Epithelial cell of prostate (primary cell): ENCODE measurements at regions not wholly inside any gene's neighbourhood (a gene's known extent, or its start where the extent isn't known, plus 50 kb on each side); places are given as distances from the start of the nearest gene placed in this dataset.
"Not testable (repeated sequence)": the region's sequence is repeated elsewhere in the genome, so short reads cannot be mapped to it uniquely, and the experiment has no call there.

Experiments used
- DNase-seq: peaks from one replicate; pipeline ENCODE4 v3.0.0-alpha.2; 2011; ENCODE audit warnings: low read depth, low spot score
- H3K27ac ChIP-seq: fragments of 450-650 bp; 2 replicates; pipeline ENCODE4 v1.5.1; 2017; ENCODE audit warnings: mild to moderate bottlenecking

DNA sequence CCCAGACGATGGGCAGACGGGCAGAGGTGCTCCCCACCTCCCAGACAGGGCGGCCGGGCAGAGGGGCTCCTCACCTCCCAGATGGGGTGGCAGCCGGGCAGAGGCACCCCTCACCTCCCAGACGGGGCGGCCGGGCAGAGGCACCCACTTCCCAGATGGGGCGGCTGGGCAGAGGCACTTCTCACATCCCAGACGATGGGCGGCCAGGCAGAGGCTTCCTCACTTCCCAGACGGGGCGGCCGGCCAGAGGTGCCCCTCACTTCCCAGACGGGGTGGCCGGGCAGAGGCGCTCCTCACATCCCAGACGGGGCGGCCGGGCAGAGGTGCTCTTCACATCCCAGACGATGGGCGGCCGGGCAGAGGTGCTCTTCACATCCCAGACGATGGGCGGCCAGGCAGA, 96.6 kb downstream of the ABCC12 start:
- not testable (repeated sequence) for DNase-seq, H3K27ac ChIP-seq

DNA sequence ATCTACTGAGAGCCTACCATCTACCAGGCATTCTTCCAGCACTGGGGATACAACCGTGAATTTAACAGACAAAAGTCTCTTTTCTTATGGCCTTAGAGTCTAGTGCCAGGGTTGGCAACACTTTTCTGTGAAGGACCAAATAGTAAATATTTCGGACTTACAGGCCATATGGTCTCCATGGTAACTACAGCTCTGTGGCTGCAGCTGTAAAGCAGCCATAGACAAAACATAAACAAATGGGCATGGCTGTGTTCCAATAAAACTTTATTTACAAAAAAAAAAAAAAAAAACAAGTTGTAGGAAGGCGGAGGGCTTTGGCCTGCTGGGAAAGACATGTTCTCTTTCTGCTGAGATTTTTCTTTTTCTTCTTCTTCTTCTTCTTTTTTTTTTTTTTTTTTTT, 98.7 kb downstream of the ABCC12 start:
- no peak overlapping the region for H3K27ac ChIP-seq
- DNase-seq, result no peak

DNA sequence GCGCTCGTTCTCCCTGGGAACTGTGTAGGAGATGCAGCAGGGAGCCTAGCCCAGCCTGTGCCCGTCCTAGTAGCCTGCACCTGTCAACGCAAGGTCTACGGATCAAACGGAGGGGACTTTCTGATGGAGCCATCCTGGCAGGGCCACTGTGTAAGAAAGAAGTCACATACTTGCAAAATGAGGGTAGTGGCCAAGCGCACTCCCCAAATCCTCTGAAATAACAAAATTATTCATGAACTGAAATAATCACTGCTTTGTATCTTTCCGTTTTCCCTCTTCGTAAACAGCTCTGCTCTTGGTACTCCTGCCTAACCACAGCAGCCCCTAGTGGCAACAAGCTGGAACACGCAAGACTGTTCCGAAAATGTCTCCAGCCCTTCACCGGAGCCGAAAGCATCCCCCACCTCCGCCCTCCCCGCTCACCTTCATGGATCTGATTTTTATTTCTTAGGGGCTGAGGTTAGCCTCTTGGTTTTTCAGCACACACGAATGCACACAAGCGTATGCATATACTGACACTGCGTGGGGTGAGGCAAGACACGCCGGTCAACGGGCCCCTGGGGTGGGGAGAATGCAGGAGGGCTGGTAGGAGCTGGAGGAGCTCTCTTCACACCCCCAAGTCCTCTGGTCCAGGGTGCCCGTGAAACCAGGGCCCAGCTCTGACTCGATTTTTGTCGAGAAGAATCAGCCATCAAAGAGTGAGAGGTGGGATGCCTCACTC, 100.8 kb downstream of the ABCC12 start:
- DNase-seq, result no peak

DNA sequence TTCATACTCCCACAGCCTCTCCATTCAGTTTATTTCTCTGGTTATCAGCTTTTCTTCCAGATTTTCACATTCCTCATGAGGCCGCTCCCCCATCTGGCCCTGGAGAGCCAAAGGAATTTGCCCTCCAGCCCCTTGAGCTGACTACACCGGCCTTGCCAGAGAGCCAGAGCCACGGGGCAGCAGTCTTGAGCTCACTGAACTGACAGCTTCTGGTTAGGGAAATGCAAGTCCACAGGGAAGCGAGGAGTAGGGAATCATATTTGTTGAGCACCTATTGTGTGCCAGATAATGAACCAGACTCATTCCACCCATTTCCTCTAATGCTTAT, 102.4 kb downstream of the ABCC12 start:
- DNase-seq, result no peak
- H3K27ac ChIP-seq, result no peak overlapping the region

More for the DNA sequence above, 100.8 kb downstream of the ABCC12 start:
- no peak overlapping the region for H3K27ac ChIP-seq

DNA sequence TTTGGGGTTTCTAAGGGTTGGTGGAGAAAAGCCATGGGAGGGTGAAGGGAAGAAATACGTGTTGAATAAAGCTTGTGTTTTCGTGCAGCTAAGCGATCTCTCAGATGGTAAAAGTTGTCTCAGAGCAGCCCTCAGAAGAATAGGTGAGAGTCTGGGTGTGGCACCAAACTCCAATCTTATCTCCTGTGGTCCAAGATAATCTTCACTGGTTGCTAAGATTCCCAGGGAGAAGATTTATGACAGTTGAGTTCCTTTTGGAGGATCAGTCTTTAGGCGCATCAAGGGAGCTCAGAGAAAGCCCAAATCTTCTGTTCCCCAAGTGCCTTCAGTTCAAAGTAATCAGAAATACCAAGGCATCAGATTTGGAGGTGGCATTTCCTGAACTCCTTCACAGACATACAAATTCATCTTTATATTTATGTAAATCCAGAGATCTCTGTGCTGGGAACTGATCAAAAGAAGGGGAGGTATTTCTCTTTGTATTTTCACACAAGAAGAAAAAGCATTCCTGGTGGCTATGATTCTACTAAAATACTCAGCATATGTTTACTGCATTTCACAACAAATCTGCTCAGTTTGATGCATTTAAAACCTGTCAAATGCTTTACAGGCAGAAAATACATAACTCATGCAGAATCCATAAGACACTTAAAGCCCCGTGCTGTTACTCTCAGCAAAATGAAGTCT, 102.9 kb downstream of the ABCC12 start:
- H3K27ac ChIP-seq, result no peak overlapping the region
- no peak for DNase-seq

DNA sequence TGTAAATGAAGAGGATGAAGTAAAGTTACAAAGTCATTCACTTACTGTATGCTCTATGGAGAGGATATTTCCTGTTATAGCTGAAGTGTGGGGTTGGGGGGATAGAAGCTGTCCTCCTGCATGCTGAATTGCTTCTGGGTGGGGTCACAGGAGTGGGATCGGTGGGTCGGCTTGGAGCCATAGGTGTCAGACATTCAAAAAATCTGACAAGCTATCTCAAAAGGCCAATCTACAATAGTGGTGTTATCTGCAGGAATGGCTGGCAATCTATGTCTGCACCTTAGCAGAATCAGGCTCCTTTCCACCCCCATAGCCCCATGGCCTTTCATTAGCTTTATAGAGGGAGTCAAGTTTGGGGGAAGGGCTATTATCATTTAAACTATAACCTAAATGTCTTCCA, 104.9 kb downstream of the ABCC12 start:
- H3K27ac ChIP-seq, result no peak overlapping the region
- no peak for DNase-seq

DNA sequence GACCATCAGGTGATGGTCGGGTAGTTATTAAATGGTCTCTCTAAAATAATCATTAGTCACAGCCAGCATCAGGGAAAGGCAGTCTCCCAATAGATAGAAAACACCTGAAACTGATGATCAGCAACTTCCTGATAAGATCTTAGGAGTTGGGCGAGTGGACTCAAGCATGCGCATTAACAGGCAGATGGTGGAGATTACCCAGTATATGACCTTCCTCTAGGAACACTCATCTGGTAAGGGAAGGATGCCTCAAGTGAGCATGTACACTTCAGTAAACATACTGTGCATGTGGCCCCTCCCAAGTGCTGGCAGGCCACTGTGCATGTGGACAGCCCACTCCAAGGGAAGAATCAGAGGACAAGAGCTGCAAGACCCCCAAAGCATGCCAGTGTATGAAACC, 105.9 kb downstream of the ABCC12 start:
- no peak for DNase-seq
- no peak overlapping the region for H3K27ac ChIP-seq

DNA sequence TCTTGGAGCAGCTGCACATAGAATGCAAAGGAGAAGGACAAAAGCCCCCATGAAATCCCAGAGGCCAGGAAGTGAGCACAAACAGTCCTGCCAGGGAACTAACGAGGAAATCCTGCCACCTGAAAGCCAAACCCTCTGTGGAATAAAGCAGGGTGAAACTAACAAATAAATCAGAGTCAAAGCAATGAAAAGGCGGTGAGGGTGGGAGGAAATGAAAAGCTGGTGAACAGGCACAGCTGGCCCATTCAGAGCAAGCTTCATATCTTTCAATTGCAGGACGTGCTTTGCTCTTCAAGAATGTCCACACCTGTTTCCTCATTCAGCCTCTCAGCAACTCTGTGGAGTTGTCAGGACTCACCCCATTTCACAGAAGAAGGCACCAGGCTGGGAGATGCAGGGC, 108.1 kb downstream of the ABCC12 start:
- H3K27ac ChIP-seq, result no peak overlapping the region
- no peak for DNase-seq

DNA sequence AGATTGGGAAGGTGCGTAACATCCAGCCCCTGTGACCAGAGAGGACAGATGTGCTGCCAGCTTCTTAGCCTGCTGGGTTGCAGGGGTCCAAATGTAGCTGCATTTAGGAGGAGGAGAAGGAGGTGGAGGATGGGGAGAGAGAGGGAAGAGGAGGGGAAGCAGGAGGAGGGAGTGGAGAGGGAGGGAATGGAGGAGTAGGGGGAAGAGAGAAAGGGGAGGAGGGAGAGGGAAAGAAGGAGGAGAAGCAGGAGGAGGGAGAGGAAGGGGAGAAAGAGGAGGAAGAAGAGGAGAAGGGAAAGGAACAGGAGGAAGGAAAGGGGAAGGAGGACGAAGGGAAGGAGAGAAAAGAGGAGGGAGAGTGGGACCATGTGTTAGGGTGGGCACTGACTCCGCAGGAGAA, 108.6 kb downstream of the ABCC12 start:
- no peak overlapping the region for H3K27ac ChIP-seq

DNA sequence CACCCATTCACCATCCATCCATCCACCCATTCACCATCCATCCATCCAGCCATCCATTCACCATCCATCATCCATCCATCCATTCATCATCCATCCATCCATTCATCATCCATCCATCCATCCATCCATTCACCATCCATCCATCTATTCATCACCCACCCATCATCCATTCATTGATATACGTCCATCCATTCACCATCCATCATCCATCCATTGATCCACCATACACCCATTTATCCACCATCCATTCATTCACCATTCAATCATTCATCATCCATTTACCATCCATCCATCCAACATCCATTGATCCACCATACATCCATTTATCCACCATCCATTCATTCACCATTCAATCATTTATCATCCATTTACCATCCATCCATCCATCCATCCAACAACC, 111.7 kb downstream of the ABCC12 start:
- no peak overlapping the region for H3K27ac ChIP-seq
- no peak for DNase-seq

More for the DNA sequence above, 108.6 kb downstream of the ABCC12 start:
- DNase-seq, result no peak

DNA sequence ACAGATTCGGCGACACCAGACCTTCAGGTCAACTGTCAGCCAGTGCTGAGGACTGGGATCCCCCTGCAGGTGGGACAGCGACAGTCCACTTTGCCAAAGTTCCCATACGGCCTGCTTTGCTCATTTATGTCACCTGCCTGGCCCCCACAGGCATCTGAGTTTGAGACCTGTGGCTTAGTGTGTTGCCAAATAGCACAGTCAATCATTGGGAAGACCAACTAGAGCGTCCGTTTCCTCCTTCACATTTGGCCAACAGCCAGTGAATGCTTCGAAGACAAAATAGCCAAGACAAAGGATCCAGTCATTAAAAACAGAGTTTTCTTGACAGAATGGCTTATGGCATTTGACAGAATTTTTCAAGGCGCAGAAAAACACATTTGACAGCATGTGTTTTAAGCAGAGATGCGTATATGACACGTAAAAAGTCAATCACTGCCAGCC, 113.8 kb downstream of the ABCC12 start:
- DNase-seq, result no peak

DNA sequence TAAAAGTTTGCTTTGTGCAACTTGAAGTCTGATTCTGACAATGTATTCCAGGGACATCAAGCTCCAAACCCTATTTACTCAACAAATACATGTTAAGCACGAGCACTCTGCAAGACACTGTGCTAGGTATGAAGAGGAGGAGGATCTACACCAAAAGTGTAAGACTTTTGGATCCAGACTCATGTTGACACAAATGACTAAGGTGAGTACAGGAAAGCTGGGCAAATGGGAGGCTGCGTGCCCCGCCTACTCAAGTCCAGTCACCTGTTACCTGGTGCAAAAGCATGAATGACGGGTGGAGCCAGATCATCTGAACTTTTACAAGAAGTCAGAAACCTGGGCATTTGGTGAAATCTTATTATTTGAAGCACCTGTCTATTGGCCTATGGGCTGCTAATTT, 120.7 kb downstream of the ABCC12 start:
- no peak overlapping the region for H3K27ac ChIP-seq
- DNase-seq, result peak; percentile 48

More for the DNA sequence above, 113.8 kb downstream of the ABCC12 start:
- H3K27ac ChIP-seq, result no peak overlapping the region

DNA sequence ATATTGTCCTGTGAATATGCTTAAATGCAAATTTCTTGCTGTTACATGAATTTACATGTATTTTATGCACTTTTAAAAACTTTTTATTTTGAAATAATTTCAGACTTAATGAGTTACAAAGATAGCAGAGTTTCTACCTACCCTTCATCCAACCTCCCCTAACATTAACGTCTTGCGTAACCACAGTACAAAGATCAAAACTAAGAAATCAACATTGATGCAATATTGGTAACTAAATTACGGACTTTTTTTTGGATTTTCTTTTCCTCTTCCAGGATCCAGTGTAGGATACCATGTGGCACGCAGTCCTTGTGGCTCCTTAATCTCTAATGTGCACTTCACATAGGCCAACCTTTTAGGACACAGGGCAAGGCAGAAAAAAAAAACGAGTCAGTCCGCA, 124.9 kb downstream of the ABCC12 start:
- no peak for DNase-seq
- H3K27ac ChIP-seq, result no peak overlapping the region

DNA sequence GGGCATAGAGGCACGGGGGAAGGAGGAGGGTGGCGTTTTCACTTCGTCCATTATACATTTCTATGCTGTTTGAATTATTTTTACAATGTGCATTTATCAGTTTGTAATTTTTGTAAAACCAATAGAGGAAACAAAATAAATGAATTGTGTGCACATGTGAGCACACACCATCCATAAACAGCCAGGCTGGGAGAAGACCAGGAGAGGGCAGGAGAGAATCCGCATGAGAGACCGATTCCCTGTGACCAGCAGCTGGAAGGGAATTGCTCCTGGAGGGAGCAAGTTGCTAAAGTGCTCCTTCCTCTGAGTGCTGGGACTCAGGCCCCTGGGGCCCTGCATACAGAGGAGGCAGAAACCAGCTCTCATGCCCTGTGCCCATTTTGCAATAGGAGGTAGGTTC, 126.0 kb downstream of the ABCC12 start:
- DNase-seq, result no peak
- H3K27ac ChIP-seq, result no peak overlapping the region

DNA sequence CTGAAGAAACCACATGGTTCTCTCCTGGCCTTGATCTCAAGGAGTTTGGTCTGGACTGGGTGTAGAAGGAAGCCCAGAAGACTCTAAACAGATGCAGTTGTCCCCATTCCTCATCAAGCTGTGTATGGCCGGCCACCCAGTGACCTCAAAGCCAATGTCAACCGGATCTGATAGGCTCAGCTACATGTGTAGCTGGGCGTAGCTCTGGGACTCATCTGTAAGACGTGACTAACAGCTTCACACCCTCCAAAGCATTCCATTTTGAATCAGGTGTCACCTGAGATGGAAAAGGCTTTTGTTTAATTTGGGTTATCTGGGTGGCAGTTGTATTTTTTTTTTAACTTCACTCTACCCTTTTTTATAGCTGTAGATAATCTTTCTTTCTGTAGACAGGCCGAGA, 130.4 kb downstream of the ABCC12 start:
- DNase-seq, result peak; percentile 14
- peak overlapping the region; percentile 46 for H3K27ac ChIP-seq

DNA sequence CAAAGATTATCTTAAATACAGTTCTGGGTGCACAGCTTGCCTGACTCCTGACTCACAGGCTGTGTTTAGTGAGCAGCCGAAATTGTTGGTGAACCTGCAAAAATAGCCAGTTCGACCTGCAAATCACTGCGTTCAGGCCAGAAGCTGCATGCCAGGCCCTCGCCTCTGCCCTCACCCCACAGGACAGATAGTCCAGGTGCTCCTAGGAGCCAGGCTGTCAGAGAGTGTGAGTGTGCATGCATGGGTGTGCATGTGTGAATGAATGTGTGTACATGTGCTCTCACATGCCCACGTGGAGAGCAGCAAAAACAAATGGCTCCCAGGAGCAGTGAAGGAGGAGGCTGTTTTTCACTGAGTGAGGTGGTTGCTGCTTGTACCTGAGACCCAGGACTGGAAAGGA, 131.8 kb downstream of the ABCC12 start:
- H3K27ac ChIP-seq, result no peak overlapping the region
- DNase-seq, result no peak

DNA sequence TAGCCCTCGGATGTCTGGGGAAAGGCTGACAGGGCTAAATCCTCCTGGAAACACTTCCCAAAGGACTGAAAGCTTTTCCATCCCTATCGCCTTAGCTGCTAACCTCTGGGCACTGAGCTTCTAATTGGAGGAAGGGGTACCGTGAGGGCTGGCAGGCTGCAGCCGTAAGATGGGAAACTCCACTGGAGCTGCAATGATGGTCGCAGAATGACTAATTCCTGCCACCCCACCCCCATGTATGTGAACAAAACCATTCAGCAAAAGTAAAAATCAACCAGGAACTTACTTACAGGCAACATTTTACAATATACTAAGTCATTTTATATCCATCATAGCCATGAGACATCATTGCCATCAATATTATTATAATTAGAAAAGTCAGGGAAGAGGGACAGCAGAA, 133.3 kb downstream of the ABCC12 start:
- DNase-seq, result no peak
- no peak overlapping the region for H3K27ac ChIP-seq

DNA sequence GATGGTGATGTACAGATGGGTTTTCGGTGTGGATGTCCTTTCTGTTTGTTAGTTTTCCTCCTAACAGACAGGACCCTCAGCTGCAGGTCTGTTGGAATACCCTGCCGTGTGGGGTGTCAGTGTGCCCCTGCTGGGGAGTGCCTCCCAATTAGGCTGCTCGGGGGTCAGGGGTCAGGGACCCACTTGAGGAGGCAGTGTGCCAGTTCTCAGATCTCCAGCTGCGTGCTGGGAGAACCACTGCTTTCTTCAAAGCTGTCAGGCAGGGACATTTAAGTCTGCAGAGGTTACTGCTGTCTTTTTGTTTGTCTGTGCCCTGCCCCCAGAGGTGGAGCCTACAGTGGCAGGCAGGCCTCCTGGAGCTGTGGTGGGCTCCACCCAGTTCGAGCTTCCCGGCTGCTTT, 135.2 kb downstream of the ABCC12 start:
- DNase-seq, H3K27ac ChIP-seq: not testable (repeated sequence)

DNA sequence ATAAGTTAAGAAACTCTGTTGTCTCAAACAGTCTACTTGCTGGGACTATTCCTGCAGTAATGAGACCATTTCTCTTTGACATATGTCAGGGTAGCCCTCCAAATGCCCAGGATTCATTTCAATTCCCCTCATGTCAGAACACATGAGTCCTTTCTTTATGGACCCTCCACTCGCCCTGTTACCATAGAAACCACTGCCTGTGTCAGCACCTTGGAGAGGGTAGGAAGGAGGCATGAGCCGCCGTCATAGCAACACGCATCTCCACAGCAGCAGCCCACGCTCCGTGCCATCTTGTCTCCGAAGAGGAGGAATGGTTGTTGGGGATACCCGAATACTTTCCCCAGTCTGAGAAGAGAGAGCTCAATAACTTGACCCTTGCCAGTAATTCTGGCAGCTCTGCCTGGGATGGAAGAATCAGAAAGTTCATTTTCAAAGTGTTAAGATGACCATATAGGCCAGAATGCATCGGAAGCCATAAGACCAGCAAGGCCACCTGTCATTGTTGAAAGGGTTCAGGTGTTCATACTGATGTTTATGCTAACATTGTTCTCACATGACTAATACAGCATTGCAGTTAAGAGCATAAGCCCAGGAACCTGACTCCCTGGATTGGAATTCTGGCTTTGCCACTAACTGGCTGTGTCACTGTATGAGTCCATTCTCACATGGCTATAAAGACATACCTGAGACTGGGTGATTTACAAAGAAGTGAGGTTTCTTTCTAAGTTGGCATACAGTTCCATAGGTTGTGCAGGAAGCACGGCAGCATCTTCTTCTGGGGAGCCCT, 141.3 kb downstream of the ABCC12 start:
- H3K27ac ChIP-seq, result peak overlapping the region; percentile 80
- peak; percentile 95 for DNase-seq

DNA sequence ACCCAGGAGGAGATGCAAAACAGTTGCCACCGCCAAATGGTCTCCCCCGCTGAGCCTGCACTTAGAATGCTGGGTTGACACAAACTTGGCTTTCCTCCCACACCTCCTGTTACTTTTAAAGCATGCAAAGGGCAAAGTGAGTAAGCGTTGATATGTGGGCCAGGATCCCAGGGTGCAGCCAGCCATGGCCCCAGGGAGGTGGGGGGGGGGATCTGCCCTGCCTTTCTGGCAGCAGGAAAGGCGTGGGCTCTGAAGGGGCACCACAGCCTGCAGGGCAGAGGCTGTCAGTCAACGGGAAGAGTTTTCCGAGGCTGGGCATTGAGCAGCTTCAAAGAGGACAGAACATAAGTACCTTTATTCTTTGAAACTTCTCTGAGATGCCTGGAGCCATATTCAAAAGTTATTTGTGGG, 142.3 kb downstream of the ABCC12 start:
- H3K27ac ChIP-seq, result peak overlapping the region; percentile 80
- DNase-seq, result peak; percentile 8
